GM18861 (cell line): ENCODE measurements at regions not wholly inside any gene's neighbourhood (a gene's known extent, or its start where the extent isn't known, plus 50 kb on each side); places are given as distances from the start of the nearest gene placed in this dataset.

ENCODE experiments used
- ATAC-seq: cut with Tn5 transposase; IDR thresholded peaks from one replicate; pipeline ENCODE4 v1.9.1; 2021; ENCODE audit not compliant: unreplicated experiment

DNA sequence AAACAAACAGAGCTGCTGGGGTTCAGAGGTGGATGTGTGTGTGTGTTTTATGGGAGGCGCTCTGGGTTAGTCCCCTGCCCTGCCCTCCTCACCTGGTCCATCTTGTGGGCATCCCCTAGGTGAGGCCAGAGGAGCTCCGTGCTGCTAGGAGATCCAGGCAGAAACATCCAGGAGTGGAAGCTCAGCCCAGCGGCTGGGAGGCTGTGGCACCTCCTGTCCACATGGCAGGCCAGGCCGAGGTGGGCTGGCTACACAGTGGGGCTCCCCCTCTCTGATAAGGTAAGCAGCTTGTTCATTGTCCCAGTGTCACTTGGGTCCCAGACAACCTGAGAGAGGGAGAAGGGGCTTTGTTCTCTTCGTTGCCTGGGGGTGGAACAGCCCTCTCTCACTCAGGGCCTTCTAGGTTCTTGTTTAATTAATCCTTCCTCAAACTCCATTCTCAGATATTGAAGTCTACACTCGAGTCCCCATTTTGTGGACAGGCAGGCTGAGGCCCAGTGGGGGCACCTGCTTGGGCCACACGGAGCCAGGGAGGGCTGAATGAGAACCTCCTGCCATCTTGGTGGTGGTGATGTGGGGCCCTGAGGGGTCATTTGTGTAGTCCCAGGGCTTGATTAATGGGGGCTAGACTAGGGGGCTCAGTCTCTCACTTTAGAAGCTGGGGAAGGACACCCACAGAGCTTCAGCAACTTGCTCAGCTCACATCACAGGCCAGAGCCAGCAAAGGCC is 216.8 kb upstream of the GPR26 start:
- no peak for ATAC-seq

DNA sequence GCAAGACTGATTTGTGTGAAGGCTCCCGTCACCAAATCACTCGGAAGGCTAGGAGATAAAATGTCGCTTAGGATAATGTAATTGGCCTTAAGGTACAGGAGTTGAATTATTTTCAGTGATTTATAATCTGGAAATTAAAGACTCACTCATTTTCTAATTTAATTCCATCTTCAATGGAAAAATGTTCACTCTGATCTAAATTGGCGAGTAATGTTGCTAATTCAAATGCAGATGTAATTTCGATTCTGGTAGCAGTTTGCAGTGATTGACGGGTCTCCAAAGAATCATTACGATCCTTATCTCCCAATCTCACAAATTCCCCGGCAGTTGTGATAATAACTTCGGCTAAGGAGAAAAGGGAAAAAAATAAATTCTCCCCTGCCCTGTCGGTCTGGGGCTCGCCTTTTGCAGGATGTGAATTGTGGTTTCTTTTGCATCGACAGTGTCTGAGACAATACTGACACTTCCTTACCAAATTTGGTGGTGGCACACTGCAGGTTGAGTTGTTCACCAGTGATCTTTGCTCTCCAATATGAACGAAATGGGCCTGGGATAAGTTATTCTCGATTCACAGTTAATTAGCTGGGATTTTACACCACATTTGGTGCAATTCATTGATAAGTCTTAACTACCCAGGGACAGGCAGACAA is 215.1 kb upstream of the GPR26 start:
- no peak for ATAC-seq

DNA sequence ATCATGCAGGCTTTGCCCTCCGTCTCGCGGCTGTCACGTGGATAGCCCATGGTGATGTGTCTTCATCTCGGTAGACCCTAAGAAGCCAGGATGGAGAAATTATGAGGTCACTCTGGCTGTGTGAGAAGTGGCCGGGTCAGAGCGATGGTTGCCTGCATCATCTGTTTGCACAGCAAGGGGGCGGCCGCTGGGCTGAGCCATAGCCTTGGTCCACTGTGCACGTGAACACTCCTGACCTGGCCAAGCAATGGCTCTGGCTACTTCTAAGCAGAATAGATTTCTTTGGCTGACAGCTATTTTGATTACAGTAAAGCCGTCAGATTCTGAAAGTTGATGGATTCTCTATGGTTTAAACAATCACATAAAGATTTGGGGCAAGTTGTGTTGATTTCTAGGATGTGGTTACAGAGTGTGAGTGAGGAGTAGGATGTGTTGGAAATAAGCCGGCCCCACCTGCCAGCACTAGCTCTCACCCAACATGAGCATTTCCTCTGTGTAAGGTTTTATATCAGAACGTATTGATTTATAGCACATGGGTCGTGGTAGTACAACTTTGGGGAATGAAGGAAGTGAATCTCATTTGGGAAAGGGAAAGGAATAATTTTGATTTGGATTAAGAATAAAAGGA is 214.4 kb upstream of the GPR26 start:
- no peak for ATAC-seq

DNA sequence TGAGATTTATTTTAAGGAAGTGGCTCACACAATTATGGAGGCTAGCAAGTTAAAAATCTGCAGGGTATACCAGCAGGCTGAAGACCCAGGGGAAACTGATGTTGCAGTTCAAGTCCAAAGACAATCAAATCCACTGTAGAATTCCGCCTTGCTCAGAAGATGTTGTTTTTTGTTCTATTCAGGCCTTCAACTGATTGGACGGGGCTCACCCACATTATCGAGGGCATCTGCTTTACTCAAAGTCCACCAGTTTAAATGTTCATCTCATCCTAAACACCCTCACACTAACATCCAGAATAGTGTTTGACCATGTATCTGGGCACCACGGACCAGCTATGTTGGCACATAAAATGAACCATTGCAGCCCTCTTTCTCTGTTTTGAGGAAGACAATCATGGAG is 211.2 kb upstream of the GPR26 start:
- ATAC-seq = no peak

DNA sequence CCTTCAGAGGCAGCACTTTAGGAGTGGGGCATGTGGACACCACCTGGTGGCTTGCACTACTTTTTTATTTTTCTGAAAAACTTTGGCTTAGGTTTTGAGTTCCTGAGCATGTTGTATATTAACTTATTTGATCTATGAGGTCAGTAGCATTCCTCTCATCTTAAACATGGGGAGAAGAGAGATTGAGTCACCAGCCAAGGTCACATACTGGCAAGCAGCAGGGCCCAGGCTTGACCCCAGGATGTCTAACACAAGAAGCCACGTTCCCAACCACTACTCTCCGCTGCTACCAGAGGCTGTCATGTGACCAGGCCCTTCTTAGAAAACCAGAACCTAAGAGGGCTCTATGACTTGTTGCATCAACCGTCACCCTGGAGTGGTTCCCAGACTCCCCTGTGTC is 210.3 kb upstream of the GPR26 start:
- no peak for ATAC-seq

DNA sequence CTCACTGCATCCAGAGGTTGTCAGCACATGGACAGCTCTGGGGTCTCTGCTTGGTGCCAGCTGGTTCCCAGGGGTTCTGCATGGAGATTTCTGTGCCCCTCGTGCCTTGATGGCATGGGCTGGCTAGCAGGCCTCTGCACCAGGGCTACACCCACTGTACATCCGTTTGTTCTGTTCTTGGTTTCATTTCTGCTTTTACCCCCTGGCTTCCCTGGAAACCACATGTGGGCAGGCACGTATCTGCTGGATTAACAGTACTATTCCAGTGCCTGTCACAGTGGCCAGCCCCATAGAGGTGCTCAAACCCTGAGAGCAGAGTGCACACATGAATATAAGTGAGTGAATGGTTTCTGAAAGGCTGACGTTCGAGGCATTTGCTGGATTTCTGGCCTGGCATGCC is 207.2 kb upstream of the GPR26 start:
- no peak for ATAC-seq

DNA sequence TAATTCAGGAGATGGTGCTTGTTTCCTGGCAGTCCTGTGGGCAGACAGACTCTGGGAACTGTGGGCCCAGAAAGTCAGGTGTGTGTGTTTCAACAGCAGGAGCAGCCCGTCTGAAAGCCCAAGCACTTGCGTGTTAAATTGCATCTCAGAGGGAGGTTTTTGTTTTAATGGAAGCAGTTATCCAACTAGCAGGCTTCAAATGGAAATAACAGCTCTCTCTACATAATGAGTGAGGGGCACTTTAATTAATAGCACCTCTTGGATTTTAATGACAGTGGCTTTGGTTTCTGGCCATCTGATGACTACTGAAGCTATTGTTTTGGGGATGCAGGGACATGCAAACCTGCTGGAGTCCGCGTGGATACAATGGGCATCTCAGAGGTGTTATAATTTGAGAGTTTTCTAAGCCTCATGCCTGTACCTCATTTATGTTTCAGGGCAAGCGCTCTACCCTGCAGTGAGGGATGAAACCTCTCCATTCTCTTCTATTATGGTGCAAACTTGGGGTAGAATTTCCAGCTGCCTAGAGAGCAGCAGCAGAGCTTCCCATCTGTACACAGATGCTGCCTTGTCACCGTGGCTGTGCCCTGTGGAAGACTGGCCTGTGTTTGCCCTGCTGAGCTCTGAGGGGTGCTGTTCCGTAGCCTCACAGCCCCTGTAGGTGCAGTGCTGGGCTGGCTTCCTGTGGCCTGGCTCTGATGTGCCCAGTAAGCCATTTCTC is 206.6 kb upstream of the GPR26 start:
- no peak for ATAC-seq

DNA sequence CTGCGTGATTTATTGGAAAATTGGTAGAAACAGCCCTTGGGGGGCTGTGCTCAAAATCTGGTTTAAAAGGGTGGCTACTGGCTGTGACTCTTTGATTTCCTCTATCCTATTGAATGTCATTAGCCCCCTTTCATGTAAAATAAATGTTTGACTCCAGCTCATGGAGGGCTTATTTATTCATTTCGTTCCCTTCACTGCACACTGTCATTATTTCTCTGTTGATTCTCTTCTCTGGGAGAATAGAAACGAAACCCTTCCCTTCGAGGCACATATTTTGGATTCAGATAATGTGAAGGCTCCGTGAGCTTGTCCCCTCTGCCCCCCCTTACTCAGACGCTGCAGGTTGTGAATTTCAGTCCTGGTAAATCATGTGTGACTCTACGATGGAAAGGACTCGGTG is 203.9 kb upstream of the GPR26 start:
- no peak for ATAC-seq

DNA sequence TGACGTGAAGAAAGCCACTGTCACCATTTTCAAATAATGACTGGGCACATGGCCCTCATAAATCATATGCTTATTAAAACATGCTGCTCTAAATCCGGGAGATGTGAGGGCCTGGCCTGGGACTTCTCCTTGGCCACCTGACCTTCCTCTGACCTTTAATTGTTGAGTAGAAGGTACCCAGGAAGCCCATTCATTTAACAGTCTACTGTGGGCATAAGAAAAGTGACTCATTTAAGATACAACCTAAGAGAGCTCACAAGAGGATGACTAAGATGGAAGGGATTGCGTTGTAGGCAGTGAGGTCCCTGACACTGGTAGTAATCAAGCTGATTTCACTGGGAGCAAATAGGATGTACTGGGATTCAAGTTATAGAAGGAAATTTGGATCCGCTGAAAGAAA is 203.4 kb upstream of the GPR26 start:
- no peak for ATAC-seq

DNA sequence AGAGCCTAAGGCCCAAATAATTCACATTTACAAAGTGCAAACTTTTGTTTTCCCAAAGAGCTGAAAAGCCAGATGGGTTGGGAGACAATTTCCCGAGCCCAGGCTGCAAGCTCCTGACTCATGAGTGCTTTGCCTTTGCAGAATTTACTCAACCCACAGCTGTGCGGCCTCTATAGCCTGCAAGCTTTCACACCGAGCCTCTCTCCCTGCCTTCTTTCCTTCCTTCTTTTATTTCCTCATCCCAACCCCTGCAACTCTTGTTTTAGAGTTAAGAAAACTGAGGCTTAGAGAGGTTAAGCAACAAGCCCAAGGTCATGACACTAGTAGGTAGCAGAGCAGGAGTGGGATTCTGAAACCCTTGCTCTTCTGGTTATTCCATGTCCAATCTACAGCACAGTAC is 203.0 kb upstream of the GPR26 start:
- ATAC-seq = no peak

DNA sequence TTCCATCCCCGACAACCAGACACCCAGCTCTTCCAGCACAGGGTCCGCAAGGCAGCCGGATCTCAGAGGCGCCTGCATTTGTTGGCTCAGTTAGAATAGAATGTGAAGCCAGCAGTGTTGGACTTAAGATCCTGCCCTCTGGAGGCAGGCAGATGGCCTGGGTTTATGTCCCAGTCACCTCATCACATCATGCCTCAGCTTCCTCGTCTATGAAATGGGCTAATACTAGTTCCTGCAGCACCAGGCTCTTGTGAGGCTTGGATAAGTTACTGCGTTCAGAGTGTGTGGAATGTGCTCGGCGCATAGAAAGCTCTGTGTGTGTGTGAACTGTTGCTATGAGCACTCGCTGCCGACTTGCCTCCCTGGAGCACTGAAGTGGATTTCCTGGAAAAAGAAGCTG is 202.5 kb upstream of the GPR26 start:
- no peak for ATAC-seq

DNA sequence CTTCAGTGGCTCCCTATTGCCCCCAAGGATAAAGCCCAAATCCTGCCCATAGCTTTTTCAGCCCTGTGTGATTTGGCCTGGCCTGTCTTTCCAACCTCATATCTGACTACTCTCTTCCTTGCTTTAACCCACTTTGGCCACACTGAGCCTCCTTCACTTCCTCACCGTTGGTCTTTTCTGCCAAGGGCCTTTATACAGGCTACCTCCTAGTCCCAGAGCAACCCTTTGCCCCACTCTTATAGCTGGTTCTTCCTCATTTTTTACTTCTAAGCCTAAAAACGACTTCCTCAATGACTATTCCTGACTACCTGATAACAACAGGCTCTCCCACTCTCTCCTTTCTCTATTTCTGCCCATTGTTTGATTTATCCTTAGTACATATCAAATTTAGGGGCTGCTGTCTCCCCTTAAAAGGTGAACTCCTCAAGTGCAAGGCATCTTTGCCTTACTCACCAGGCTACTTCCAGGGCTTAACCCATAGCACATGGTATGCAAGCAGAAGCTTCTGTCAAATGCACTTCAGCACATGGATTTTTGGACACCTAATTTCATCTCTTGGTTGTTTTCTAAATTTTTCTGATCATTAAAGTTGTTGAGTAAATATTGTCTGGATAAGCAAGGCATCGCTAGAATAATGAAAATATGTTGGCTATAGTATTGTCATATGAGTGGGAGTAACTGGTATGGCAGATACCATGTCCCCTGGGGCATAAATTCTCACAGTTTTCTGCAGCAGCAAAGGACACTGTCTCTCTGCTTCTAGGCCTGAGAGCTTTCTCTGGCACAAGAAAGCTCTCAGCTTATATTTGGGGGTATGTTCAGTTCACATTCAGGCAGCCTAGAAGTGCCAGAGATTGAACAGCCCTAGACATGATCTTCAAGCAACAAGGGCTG is 201.5 kb upstream of the GPR26 start:
- ATAC-seq = no peak

DNA sequence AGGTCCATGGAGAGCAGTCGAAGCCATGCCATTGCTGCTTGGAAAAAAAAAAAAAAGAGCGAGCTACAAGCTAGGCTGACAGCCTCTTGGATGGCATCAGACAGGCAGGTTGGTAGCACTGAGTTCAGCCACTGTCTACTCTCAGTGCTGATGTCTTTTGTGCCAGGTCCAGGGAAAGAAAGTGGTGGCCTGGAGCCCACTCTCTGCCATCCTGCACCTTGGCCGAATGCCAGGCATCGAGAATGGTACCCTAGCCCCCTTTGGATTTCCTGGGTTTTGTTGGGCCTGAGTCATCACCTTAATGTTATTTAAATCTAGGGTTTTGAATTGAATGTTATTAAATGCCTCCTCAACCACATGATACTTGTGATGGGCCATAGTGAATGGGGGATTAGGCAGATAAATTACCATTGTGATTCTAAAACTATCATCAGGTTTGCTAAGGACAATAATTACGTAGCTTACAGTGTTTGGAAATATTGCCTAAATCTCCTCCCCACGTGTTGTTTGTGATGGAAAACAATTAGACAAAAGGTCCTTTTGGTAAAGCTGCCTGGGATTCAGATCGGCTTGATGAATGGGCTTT is 195.7 kb upstream of the GPR26 start:
- ATAC-seq = no peak

DNA sequence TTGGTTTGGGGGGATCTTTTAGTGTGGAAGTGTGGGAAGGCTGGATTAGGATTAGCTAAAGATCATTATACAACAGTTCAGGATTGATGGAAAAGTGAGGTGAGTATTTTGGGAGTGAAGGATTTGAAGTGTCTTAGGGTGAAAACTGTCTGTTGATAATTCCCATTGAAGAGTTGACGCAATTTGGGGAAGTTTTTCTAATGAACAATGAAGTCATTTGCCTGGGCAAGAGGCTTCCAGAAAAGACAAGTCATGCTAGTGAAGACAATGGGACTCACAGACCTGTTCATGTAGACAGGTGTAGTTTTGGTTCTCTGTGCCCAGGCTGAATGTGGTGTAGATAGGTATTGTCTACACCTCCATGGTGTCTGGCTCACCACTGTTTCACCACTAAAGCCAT is 194.3 kb upstream of the GPR26 start:
- no peak for ATAC-seq

DNA sequence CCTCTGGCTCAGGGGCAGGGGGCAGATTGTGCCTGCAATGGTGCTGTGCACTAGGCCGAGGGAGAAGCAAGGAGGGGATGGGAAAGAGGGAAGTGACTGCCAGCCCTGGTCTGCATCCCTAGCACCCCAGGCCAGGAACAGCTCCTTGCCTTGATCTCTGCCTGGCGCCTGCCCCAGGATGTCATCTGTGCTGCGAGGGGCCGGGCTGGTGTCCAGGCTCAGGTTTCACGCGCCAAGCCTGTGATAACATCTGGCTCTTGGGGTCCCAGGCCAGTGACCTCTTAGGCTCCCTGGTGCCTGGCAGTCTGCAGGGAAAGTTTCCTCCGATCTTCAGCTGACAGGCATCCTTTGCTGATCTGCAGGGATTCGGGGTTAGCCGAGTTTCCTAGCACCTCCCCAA is 193.5 kb upstream of the GPR26 start:
- ATAC-seq = no peak

DNA sequence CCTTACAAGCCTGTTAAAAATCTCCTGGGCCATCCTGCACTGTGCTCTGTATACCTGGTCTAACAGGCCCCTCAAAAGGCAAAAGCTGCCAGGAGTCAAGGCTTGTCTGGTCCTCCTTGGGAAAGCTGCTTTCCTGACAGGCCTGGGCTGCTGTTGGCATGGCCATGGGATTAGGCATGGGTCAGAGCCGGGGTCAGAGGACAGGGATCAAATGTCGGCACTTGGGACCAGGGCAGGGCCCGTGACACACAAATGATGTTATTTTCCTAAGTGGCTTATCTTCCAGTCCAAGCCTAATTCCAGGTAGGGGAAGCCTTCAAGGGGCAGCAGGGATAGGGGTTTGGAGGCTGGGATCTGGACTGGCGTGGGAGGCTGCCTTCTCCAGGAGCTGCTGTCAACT is 191.5 kb upstream of the GPR26 start:
- ATAC-seq = no peak

DNA sequence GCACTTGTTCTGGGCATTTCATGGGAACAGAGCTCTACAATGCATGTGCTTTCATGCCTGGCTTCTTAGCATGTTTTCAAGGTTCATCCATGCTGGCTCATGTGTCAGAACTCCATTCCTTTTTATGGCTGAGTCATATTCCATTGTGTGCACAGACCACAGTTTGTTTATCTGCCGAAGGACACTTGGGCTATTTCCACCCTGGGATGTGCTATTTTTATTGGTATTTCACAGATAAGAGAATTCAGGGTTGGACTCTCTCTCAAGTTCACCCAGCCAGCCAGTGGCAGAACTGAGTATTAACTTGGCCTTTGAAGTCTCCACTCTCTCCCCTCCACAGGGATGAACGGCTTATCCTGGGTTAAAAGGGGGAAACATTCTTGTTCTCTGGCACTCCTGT is 190.7 kb upstream of the GPR26 start:
- ATAC-seq = no peak

DNA sequence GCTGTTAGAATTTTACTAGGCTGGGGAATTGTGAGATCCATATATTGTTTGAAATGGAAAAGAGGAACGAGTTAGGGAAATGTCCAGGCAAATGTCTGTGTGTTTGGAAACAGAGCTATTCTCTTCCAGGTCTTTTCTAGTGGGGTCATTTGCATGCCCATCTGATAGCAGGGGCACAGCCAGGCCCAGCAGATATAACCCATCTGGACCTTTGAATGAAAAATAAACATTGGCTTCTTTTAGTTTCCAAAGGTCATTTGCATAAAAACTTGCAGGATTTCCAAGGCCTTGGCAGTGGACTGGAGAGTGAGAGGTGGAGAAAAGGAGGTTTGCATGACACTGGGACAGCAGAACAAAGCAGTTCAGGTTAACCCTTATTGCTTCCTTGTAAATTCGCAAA is 188.0 kb upstream of the GPR26 start:
- ATAC-seq = no peak

DNA sequence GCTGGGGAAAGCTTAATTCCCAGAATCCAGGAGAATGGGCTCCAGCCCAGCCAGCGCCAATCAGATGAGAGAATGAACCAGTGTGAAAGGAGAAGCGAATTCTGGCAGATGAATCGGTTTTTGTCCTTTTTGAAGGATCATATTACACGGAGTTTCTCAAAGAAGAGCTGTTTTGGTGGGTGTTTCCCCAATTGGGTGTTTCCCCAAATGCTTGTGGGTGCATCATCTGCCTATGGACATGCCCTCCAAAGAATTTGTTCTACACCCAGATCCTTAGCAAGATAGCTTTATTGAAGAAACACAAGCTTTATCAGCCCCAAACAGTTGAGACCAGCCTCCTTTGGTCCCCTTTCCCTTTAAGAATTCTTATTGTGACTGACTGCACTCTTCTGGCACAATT is 186.5 kb upstream of the GPR26 start:
- ATAC-seq = no peak

DNA sequence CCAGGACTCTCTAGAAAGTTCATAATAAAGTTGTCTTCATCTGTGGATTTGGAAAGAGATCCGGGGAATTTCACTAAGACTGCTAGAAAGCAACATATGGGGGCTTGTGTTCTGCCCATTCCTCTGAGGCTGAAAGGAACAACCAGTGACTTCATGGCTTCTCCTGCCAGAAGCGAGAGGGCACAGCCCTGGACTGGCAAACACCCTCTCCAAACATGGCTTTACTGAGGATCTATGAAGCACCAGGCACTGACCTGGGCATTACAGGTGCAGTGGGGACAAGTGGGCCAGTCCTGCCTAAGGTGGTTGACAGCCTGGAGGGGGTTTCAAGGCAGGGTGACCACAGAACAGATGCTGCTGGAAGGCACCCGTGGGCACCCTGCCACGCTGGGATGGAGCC is 185.8 kb upstream of the GPR26 start:
- ATAC-seq = no peak

DNA sequence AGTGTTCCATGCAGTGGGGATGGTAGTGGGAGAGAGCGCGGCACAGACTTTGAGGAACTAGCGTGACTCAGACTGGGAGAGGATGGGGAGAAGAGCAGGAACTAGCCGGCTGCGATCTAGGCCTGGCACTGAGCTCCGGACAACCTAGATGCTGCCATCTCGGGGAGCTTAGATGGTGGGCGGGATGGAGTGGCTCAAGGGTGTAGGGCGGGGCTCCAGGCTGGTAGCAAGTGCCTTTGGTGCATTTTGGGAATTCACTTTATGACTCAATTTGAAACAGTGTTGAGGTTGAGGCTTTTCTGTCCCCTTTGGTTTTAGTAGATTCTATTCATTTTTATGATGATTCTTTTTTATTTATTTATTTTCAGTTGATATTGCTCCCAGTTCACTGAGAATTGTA is 185.3 kb upstream of the GPR26 start:
- ATAC-seq = no peak
